Heart left ventricle (tissue), 13 donors: ENCODE measurements at regions not wholly inside any gene's neighbourhood (a gene's known extent, or its start where the extent isn't known, plus 50 kb on each side); places are given as distances from the start of the nearest gene placed in this dataset.

ENCODE experiments used
- CTCF ChIP-seq, 12 donors: fragments of 200-600 bp; sonication (generic) in 4 of 12; IDR thresholded peaks; one replicate each; pipeline versions ENCODE4 v1.5.0 to v1.8.0; 2018 to 2022; ENCODE audit warnings: antibody characterized with exemption in 12 of 12, mild to moderate bottlenecking in 5 of 12
- POLR2A ChIP-seq, 2 donors: fragments of 450-650 bp; IDR thresholded peaks; one replicate each; pipeline ENCODE4 v1.6.1; 2017; ENCODE audit warnings: antibody characterized with exemption in 2 of 2, mild to moderate bottlenecking in 2 of 2, moderate library complexity in 2 of 2
- donor health status: ischemic (EF 13 %, LVEDD 7.1; RV severe dilation, severe dysfunction).
- donor health status: DM: no; HTN: yes; CAD: no.
- donor health status: DM: no; HTN: no; CAD: no.
- donor health status: ischemic (EF 25% LVEDD 6.9; RV normal size, moderate dysfunction).
- donor health status: ischemic (EF 25% LVEDD 5.7; RV mildly dilated, moderate dysfunction).
- donor health status: ischemic (EF 35%, LVEDD 5.7; RV mildly dilated, moderate dysfunction).
- donor health status: nonischemic (EF 11% LVEDD 7.7; RV severe dilation, severe dysfunction).
- donor health status: DM: yes; HTN: yes; CAD: no.
- donor health status: PGD.
- donor health status: ischemic (EF 29% LVEDD 5.4; RV normal size, mild dysfunction).
- donor health status: nonischemic (EF 23%, LVEDD 6.1; RV moderate dilation, normal function).

- TF ChIP-seq CTCF (IDR thresholded peaks at IDR 0.05) (no peak), POLR2A (IDR thresholded peaks at IDR 0.05) (no peak)
Observed at GRCh38 chr4:126986005-126986404, 646.8 kb upstream of the INTU start.
